ENCODE measurements at regions not wholly inside any gene's neighbourhood (a gene's known extent, or its start where the extent isn't known, plus 50 kb on each side); places are given as distances from the start of the nearest gene placed in this dataset.
"Not testable (repeated sequence)": the region's sequence is repeated elsewhere in the genome, so short reads cannot be mapped to it uniquely, and the experiment has no call there.

- no peak for DNase-seq
Measured at GRCh38 chr2:187198136-187198535, 249.9 kb downstream of the CALCRL start.

DNA sequence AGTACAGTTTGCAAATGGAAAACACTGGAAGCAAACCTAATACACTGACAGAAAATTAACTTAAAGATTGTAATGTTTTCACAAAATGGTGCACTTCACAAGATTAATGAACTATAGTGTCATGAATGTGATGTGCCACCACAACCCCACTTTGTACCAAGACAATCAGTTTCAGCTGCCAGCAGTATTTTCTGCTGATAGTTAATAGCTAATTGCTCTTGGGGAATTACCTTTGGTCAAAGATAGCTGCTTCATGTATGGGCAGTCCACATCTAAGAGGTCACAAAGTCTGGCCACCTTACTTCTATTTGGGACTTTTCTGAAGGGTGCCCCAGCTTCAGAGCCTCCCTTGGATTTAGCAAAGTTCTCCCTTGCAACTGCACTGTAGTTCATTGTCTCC lies 254.0 kb downstream of the CALCRL start:
- DNase-seq = no peak

DNA sequence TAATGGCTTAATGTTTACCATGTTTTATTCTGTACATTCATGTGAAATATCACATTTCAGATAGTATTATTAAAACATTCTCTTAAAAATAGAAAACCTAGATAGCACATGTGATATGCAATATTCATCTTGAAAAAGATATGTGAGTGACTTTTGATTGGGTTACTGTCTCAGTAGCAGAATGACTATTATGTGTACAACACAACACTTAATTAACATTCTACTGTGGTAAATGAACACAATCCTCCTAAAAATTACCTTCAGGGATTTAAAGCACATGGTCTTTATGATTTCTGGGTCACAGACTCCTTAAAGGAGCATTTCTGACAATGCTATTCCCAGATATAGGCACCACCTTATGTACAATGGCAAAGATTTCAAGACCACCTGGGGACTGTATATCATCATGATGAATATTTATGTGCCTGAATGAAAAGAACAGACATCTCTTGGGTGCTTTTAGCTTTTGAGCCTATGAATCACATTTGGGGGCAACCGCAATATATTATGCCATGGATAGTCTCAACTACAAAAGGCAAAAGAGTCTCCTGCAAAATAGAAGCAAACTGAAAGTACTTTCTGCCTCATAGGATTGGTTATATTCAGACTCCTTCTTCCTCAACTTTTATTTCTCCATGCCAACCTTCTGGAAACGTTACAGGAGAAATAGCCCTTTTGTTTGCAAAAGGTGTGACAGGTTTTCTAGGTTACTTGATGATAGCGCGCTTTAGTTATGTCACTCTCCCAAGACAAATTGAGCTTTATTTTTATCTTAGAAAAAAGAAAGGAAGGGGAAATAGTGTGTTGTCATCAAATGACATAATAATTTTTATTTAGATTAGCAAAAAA lies 259.0 kb downstream of the CALCRL start:
- peak; percentile 26 for DNase-seq

- DNase-seq = peak; percentile 9
Measured at GRCh38 chr2:187187519-187187918, 260.5 kb downstream of the CALCRL start.

GRCh38 chr2:187180529-187180928 lies 267.5 kb downstream of the CALCRL start:
- no peak for DNase-seq

- not testable (repeated sequence) for DNase-seq
Measured at GRCh38 chr2:187178876-187179275, 269.2 kb downstream of the CALCRL start.

GRCh38 chr2:187177253-187177652 lies 270.8 kb downstream of the CALCRL start:
- no peak for DNase-seq

GRCh38 chr2:187174582-187174981 lies 273.5 kb downstream of the CALCRL start:
- no peak for DNase-seq

DNA sequence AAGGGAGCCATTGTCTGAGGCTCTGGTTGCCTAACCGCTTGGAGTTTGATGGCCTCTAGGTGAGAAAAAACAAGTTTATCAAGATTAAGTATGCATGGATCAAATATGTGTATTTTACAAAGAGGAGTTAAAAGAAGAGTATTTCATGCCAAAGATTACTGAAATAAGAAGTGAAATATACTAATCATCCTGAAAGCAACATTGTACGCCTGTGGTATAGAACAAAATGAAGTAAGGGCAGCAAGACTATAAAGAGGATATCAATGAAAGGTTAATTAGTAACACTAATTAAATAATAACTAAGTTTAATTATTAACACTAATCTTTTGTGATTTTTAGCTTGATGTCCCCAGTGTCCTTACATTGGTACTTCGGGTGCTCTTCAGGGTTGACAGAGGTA lies 276.7 kb downstream of the CALCRL start:
- no peak for DNase-seq

DNA sequence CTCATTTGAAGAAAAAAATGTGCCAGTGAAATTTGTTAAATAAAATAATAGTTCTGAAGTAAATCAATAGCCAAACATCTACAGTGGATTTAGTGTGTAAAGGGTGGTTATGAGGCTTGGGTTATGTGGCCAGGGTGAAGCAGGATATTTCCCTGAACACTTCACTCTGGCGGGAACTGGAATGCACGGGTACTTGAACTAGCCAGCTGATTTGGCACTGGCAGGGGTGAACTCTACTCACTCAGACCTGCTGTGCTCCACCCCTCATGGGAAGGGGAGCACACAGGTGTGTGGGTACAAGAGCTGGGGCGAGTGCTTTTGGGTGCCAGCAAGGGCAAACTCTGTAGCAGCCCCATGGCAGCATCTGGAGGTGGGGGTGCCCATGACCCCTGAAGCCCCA lies 278.2 kb downstream of the CALCRL start:
- no peak for DNase-seq

- DNase-seq = no peak
Measured at GRCh38 chr2:187168720-187169713, 279.0 kb downstream of the CALCRL start.

DNA sequence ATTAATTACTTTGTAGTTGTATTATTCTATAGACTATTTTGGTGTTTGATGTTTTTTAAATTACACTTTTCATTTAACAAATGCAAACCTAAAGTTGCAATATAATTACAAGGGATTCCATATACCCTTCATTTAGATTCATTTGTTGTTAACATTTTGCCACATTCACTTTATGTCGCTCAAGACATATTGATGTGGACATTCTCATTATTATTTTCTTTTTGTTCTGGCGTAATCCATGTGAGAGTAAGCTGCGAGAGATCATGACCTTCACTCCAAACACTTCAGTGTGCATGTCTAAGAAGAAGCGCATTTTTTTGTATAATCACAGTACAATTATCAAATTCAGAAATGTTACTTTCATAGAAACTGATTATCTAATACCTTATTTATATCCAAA lies 280.6 kb downstream of the CALCRL start:
- no peak for DNase-seq

DNA sequence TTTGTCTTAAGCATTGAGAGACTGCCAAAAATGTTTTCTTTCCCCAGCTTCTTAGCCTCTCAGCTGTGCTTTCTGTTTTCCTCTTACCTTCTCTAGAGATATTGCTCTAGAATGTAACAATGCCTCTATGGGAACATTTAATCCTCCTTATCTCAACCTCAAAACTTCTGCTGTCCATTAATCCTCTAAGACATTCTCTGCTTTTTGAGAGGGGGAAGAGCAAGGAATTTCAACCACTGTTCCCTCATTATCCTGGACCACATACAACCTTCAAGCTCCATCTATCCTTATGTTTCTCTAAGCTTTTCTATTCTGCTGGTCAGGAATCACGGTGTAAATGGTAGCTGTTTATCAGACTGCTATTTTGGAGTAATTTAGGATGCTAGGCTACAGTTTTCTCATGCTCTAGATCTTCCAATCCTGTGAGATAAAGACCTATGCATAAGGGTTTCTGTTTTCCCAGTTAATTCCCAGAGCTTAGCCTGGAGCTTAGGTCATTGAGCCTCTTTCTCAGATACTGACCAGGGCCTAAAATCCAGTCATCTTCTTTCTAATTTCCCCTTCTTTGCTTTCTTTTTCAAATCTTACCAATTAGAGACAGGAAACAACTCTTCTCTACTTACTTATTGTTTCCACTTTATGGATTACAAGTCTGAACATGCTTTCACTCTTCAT lies 282.0 kb downstream of the CALCRL start:
- DNase-seq = no peak

GRCh38 chr2:187158452-187158851 lies 289.6 kb downstream of the CALCRL start:
- DNase-seq = no peak

GRCh38 chr2:187157046-187157445 lies 291.0 kb downstream of the CALCRL start:
- DNase-seq = no peak

GRCh38 chr2:187155476-187155875 lies 292.6 kb downstream of the CALCRL start:
- no peak for DNase-seq

DNA sequence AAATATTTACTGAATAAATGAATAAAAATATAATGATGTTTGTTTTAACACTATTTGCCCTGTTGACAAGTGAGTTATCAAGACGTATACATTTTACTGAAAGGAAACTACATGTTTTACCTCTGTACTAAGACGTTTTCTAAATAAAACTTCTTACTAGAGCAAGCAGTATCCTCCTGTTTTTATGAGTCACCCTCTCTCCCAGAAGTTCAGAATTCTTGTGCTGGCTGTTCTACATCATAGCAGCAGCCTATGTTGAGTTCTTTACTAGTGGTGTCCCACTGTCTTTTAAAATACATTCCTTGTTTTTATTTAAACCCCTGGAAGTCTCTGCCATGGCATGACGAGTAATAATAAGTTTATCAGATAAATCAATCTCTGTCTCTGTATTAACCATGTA lies 297.4 kb downstream of the CALCRL start:
- DNase-seq = peak; percentile 40

DNA sequence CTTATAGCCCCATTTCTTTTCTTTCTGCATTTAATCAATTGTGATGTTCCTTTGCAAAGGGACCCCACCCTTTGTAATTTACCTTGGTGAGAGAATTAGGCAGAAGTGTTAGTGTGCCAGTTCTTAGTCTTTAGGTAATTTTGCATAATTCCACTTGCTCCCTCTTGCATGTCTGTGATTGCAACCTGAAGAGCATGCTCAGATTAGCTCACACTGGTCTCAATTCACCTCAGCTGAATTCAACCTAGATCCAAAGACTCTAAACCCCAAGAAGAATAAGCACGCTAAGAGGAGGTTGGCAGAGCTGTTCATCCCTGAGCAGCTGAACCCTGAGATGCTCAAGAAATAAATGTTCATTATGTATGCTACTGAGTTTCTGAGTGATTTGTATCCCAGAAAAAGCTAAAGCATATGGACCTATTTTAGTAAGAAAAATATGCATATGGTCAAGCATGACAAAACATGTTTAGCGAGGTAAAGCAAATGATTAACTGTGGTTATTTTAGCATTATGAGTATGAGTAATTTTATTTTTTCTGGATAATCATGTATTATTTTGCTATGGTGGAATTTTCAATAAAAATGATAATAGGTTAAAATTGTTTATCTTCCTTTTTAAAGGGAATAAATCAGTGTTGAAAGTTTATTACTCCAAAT lies 299.2 kb upstream of the ZSWIM2 start:
- DNase-seq = no peak

GRCh38 chr2:187143537-187143936 lies 294.6 kb upstream of the ZSWIM2 start:
- DNase-seq = no peak

DNA sequence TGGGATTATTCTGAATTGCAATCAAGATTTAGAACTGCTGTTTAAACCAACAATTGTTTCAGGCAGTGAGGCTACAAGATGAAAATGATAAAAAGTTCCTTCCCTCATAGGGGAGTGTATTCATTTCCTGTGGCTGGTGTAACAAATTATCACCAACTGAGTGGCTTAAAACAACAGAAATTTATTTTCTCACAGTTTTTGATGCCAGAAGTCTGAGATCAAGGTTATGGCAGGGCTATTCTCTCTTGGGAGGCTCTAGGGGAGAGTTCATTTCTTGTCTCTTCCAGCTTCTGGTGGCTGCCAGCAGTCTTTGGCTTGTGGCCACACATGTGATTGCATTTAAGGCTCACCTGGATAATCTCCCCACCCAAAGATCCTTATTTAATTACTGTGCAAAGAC lies 290.5 kb upstream of the ZSWIM2 start:
- DNase-seq = no peak

DNA sequence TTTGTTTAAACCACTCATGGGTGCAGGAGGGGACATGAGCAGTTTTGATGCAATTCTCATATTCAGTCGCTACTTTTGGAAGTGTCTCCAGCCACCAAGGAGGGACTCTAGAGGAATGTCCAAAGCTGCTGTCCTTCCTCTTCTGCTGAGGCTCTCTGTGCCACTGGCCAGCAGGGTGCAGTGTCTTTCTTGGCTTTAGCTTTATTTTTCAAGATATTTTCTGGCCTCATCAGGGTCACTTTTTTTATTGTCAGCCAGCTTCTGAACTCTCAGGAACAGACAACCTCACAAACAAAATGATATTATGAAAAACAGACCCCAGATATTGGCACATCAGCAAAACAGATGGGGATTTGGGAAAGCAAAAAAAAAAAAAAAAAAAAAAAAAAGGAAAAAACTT lies 289.3 kb upstream of the ZSWIM2 start:
- DNase-seq = peak; percentile 44

DNA sequence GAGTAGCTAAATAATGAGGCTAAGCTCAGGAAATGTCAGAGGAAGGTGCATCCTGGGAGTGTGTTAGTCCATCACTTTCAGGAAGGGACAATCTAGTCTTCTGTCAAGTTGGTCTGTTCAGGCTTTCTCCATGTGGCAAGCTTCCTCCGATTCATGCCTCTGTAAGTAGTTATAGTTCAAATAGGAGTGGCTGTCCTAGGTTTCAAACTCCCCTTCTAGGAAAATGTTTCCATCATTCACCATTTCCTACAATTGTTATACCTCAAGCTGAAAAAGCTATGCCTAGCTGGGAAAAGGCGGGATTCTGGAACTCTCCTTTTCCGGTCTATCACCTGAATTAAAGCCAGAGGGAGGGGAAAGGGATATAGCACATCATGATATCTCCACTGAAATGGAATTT lies 287.7 kb upstream of the ZSWIM2 start:
- no peak for DNase-seq

GRCh38 chr2:187134306-187134705 lies 285.3 kb upstream of the ZSWIM2 start:
- no peak for DNase-seq

Data from fibroblast of upper back skin (primary cell).